Suppressor macrophage (primary cell): ENCODE measurements at regions not wholly inside any gene's neighbourhood (a gene's known extent, or its start where the extent isn't known, plus 50 kb on each side); places are given as distances from the start of the nearest gene placed in this dataset.
"Not testable (repeated sequence)": the region's sequence is repeated elsewhere in the genome, so short reads cannot be mapped to it uniquely, and the experiment has no call there.

Experiments
- DNase-seq, 4 experiments: peaks; one replicate each; pipeline ENCODE4 v3.0.0-alpha.2; 2020 to 2022

- no peak for DNase-seq
Observed at GRCh38 chr18:76604108-76604934, 109.3 kb upstream of the ZNF516 start.

- DNase-seq = no peak
Observed at GRCh38 chr18:76602191-76602590, 107.1 kb upstream of the ZNF516 start.

GRCh38 chr18:76600076-76600475, 105.0 kb upstream of the ZNF516 start:
- DNase-seq = not testable (repeated sequence)

GRCh38 chr18:76594966-76595365, 99.9 kb upstream of the ZNF516 start:
- no peak for DNase-seq

- peak; percentile 40 to 61 (median 52) for DNase-seq
Observed at GRCh38 chr18:76593843-76594242, 98.8 kb upstream of the ZNF516 start.

GRCh38 chr18:76592981-76593381, 97.9 kb upstream of the ZNF516 start:
- no peak for DNase-seq

- no peak for DNase-seq
Observed at GRCh38 chr18:76592096-76592495, 97.1 kb upstream of the ZNF516 start.

GRCh38 chr18:76589866-76590265, 94.8 kb upstream of the ZNF516 start:
- DNase-seq = no peak

- peak in 2 of 4 experiments; percentile 57 to 67 for DNase-seq
Observed at GRCh38 chr18:76589316-76589715, 94.3 kb upstream of the ZNF516 start.

GRCh38 chr18:76588601-76589226, 93.7 kb upstream of the ZNF516 start:
- peak; percentile 25 to 48 (median 40) for DNase-seq

GRCh38 chr18:76587879-76588271, 92.8 kb upstream of the ZNF516 start:
- no peak for DNase-seq

GRCh38 chr18:76587147-76587878, 92.3 kb upstream of the ZNF516 start:
- DNase-seq = no peak

- DNase-seq = no peak
Observed at GRCh38 chr18:76584414-76585310, 89.6 kb upstream of the ZNF516 start.

GRCh38 chr18:76581261-76581660, 86.2 kb upstream of the ZNF516 start:
- DNase-seq = no peak

GRCh38 chr18:76580288-76580962, 85.4 kb upstream of the ZNF516 start:
- DNase-seq = no peak

GRCh38 chr18:76579301-76579695, 84.3 kb upstream of the ZNF516 start:
- no peak for DNase-seq

- DNase-seq = peak in 3 of 4 experiments; percentile 21 to 45 (median 34)
Observed at GRCh38 chr18:76578571-76579300, 83.7 kb upstream of the ZNF516 start.

- DNase-seq = peak; percentile 53 to 90 (median 76)
Observed at GRCh38 chr18:76573325-76574025, 78.4 kb upstream of the ZNF516 start.

GRCh38 chr18:76572518-76573247, 77.6 kb upstream of the ZNF516 start:
- peak in 1 of 4 experiments; percentile 43 for DNase-seq

GRCh38 chr18:76571689-76572088, 76.6 kb upstream of the ZNF516 start:
- no peak for DNase-seq
